Endothelial cell of umbilical vein (primary cell): ENCODE measurements at regions not wholly inside any gene's neighbourhood (a gene's known extent, or its start where the extent isn't known, plus 50 kb on each side); places are given as distances from the start of the nearest gene placed in this dataset.

Experiments used
- BruUV-seq: library from RNA; stranded (reverse); fragments of 400-500 nt; replicated peaks from 2 replicates; lab custom pipeline; 2021; lab: Mats Ljungman, UMichigan
- CTCF ChIA-PET: fragments of 300-600, 350-600 bp; sonication (Branson Sonifier 250); formaldehyde crosslinking; loops from one replicate; lab custom pipeline; 2021; ENCODE audit warnings: antibody characterized with exemption, inconsistent platforms; lab: Charles Lee
- POLR2A ChIA-PET: fragments of 300-600, 350-600 bp; sonication (Branson Sonifier 250); formaldehyde crosslinking; loops from one replicate; lab custom pipeline; 2021; ENCODE audit warnings: antibody characterized with exemption, inconsistent platforms; lab: Charles Lee
- DNase-seq: peaks from one replicate; pipeline ENCODE4 v3.0.0-alpha.2; 2011; ENCODE audit warnings: low read depth, low spot score
- FAIRE-seq: peaks from 2 replicates; lab custom pipeline; 2011; peaks lifted over from hg19 to GRCh38; lab: Jason Lieb, UNC
- H2AFZ ChIP-seq: 2 replicates; pipeline ENCODE4 v1.6.0; 2012; ENCODE audit warnings: low read depth, low read length, control low read depth, inconsistent platforms
- H3K27ac ChIP-seq: 2 replicates; pipeline ENCODE4 v1.5.1; 2011; ENCODE audit warnings: low read depth, mild to moderate bottlenecking, control low read depth, low read length, moderate library complexity; ENCODE audit not compliant: insufficient read depth
- H3K27me3 ChIP-seq, 2 experiments: 2 replicates each; pipeline versions ENCODE4 v1.6.0 to v1.6.1; 2011; ENCODE audit warnings: low read length in 2 of 2, mixed read lengths in 1 of 2; ENCODE audit not compliant: control insufficient read depth in 2 of 2, insufficient read depth in 2 of 2
- H3K36me3 ChIP-seq, 2 experiments: 2 replicates in 1 of 2; 3 replicates in 1 of 2; pipeline ENCODE4 v1.5.1; 2011; ENCODE audit warnings: low read length in 2 of 2, mild to moderate bottlenecking in 1 of 2, moderate library complexity in 1 of 2; ENCODE audit not compliant: control insufficient read depth in 2 of 2, insufficient read depth in 2 of 2; ENCODE audit errors: extremely low read depth in 1 of 2
- H3K4me1 ChIP-seq: 3 replicates; pipeline ENCODE4 v1.5.1; 2011; ENCODE audit warnings: mild to moderate bottlenecking, low read length; ENCODE audit not compliant: control insufficient read depth, insufficient read depth; ENCODE audit errors: extremely low read depth
- H3K4me2 ChIP-seq: 2 replicates; pipeline ENCODE4 v1.6.1; 2011; ENCODE audit warnings: low read length, control low read depth, mixed read lengths; ENCODE audit not compliant: insufficient read depth
- H3K4me3 ChIP-seq, 3 experiments: fragments of 200-600 bp in 1 of 3; sonication (generic), shearing (Covaris generic) in 1 of 3; replicated peaks in 1 of 3; 2 replicates each; pipeline ENCODE4 v1.5.1; 2011 to 2016; ENCODE audit warnings: control low read depth in 3 of 3, low read length in 3 of 3, mild to moderate bottlenecking in 2 of 3, inconsistent platforms in 1 of 3, low read depth in 1 of 3, moderate library complexity in 1 of 3; ENCODE audit not compliant: insufficient read depth in 1 of 3
- H3K79me2 ChIP-seq: 2 replicates; pipeline ENCODE4 v1.6.0; 2012; ENCODE audit warnings: low read length, inconsistent platforms; ENCODE audit not compliant: control insufficient read depth, insufficient read depth
- H3K9ac ChIP-seq: replicated peaks from 2 replicates; pipeline ENCODE3; 2011; ENCODE audit warnings: low read length, control low read depth; ENCODE audit not compliant: insufficient read depth; ENCODE audit errors: extremely low read depth
- H3K9me1 ChIP-seq: replicated peaks from 3 replicates; pipeline ENCODE4 v1.6.0; 2011; ENCODE audit warnings: mild to moderate bottlenecking, low read length; ENCODE audit not compliant: control insufficient read depth, insufficient read depth; ENCODE audit errors: extremely low read depth
- H3K9me3 ChIP-seq: replicated peaks from 2 replicates; pipeline ENCODE4 v1.5.1; 2012; ENCODE audit warnings: low read length, inconsistent platforms; ENCODE audit not compliant: control insufficient read depth, insufficient read depth
- H4K20me1 ChIP-seq: replicated peaks from 2 replicates; pipeline ENCODE3; 2011; ENCODE audit warnings: mild to moderate bottlenecking, low read length; ENCODE audit not compliant: control insufficient read depth, insufficient read depth; ENCODE audit errors: extremely low read depth
- CTCF ChIP-seq, 2 donors: IDR thresholded peaks; 1 replicate in 1 of 2; 2 replicates in 1 of 2; pipeline ENCODE4 v1.5.1; 2011; ENCODE audit warnings: low read length in 2 of 2, mild to moderate bottlenecking in 2 of 2, moderate library complexity in 2 of 2, control low read depth in 1 of 2, inconsistent platforms in 1 of 2, low read depth in 1 of 2; ENCODE audit not compliant: insufficient read depth in 1 of 2; ENCODE audit errors: extremely low read depth in 1 of 2
- EZH2 ChIP-seq: IDR thresholded peaks from 2 replicates; pipeline ENCODE4 v1.6.1; 2012; ENCODE audit warnings: borderline replicate concordance, low read depth, mild to moderate bottlenecking, moderate library complexity, low read length, inconsistent platforms; ENCODE audit not compliant: severe bottlenecking
- FOS ChIP-seq: IDR thresholded peaks from 2 replicates; pipeline ENCODE4 v1.6.1; 2011; ENCODE audit warnings: mild to moderate bottlenecking, low read length, moderate library complexity, borderline replicate concordance; ENCODE audit not compliant: insufficient read depth
- GATA2 ChIP-seq: IDR thresholded peaks from 2 replicates; pipeline ENCODE4 v1.7.0; 2011; ENCODE audit warnings: low read depth, mild to moderate bottlenecking, moderate library complexity, mixed read lengths, low read length; ENCODE audit not compliant: insufficient read length, insufficient read depth
- JUN ChIP-seq: IDR thresholded peaks from 2 replicates; pipeline ENCODE4 v1.6.1; 2011; ENCODE audit warnings: borderline replicate concordance, low read depth; ENCODE audit not compliant: insufficient read length, insufficient read depth
- MAX ChIP-seq: IDR thresholded peaks from 2 replicates; pipeline ENCODE4 v1.6.1; 2011; ENCODE audit not compliant: insufficient read depth, insufficient read length
- MYC ChIP-seq: IDR thresholded peaks from one replicate; pipeline ENCODE4 v1.6.1; 2011; ENCODE audit warnings: mild to moderate bottlenecking, low read depth, low read length
- POLR2A ChIP-seq: IDR thresholded peaks from 2 replicates; pipeline ENCODE4 v1.6.1; 2012; ENCODE audit warnings: low read depth, mild to moderate bottlenecking, control low read depth, low read length
- POLR2AphosphoS5 ChIP-seq: IDR thresholded peaks from 2 replicates; pipeline ENCODE4 v1.6.1; 2012; ENCODE audit warnings: low read depth, mild to moderate bottlenecking, control low read depth, low read length, moderate library complexity; ENCODE audit not compliant: insufficient read depth
- dilution Hi-C: fragments of 300-500 bp; cut with MboI; formaldehyde crosslinking; loops from one replicate; pipeline ENCODE4 v1.15.0; 2019; ENCODE audit warnings: low sequenced_read_pairs; ENCODE audit not compliant: extremely low pct_ligation_motif_present
- intact Hi-C: fragments of 100-400 bp; cut with micrococcal nuclease; formaldehyde crosslinking; loops from one replicate; pipeline ENCODE4 v1.10.0; 2022

GRCh38 chr4:178809921-178810320 is 1367.7 kb upstream of the AGA start:
- H3K9ac ChIP-seq: no peak overlapping the region
- ChIA-PET CTCF (no interaction called here), POLR2A (no interaction called here)
- dilution Hi-C loops (no loop called here), intact Hi-C loops (no loop called here)
- no peaks in the 10 kb centered on the region for H3K79me2 ChIP-seq
- TF ChIP-seq CTCF (IDR thresholded peaks at IDR 0.05; ENCODE audit: extremely low read depth in 1 of 2, insufficient read depth in 1 of 2, low read depth in 1 of 2, low read length in 2 of 2) (no peak), GATA2 (no peak), POLR2AphosphoS5 (no peak), MAX (no peak), EZH2 (no peak), POLR2A (no peak), JUN (no peak), FOS (no peak), MYC (no peak)
- H3K27ac ChIP-seq: no peak overlapping the region
- BruUV-seq: no TSS peak
- no peaks in the 10 kb centered on the region for H3K4me1 ChIP-seq
- H4K20me1 ChIP-seq: no peaks in the 10 kb centered on the region
- no peak overlapping the region for H3K4me2 ChIP-seq
- FAIRE-seq: no peak
- H3K27me3 ChIP-seq: no peaks in the 10 kb centered on the region
- H2AFZ ChIP-seq: no peak overlapping the region
- no peaks in the 10 kb centered on the region for H3K36me3 ChIP-seq
- H3K9me1 ChIP-seq: no peaks in the 10 kb centered on the region
- H3K9me3 ChIP-seq: peaks cover 3% of the 10 kb centered on the region
- H3K4me3 ChIP-seq: no peak overlapping the region
- DNase-seq: no peak
